A673 (cell line): ENCODE measurements at regions not wholly inside any gene's neighbourhood (a gene's known extent, or its start where the extent isn't known, plus 50 kb on each side); places are given as distances from the start of the nearest gene placed in this dataset.

Experiments
- EZH2 ChIP-seq: fragments of 200-600 bp; sonication (generic); IDR thresholded peaks from 2 replicates; pipeline ENCODE4 v1.6.1; 2017; ENCODE audit warnings: borderline replicate concordance, low read depth, mild to moderate bottlenecking, mixed read lengths, antibody characterized with exemption, low read length; ENCODE audit not compliant: poor library complexity, severe bottlenecking
- TF ChIP-seq, protein P1 (sequence below): fragments of 300-800, 200-600 bp; sonication (generic); conservative IDR thresholded peaks from 2 replicates; pipeline ENCODE4 v1.5.1; 2017; ENCODE audit warnings: low read depth, mild to moderate bottlenecking, antibody characterized with exemption, low read length, moderate library complexity, mixed read lengths

- TF ChIP-seq, protein P1, sequence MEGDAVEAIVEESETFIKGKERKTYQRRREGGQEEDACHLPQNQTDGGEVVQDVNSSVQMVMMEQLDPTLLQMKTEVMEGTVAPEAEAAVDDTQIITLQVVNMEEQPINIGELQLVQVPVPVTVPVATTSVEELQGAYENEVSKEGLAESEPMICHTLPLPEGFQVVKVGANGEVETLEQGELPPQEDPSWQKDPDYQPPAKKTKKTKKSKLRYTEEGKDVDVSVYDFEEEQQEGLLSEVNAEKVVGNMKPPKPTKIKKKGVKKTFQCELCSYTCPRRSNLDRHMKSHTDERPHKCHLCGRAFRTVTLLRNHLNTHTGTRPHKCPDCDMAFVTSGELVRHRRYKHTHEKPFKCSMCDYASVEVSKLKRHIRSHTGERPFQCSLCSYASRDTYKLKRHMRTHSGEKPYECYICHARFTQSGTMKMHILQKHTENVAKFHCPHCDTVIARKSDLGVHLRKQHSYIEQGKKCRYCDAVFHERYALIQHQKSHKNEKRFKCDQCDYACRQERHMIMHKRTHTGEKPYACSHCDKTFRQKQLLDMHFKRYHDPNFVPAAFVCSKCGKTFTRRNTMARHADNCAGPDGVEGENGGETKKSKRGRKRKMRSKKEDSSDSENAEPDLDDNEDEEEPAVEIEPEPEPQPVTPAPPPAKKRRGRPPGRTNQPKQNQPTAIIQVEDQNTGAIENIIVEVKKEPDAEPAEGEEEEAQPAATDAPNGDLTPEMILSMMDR: no peak
- TF ChIP-seq EZH2: no peak
These were observed 583.9 kb downstream of the BCOR start for GRCh38 chrX:39513836-39514235.
